PC-3 (cell line): ENCODE measurements at regions not wholly inside any gene's neighbourhood (a gene's known extent, or its start where the extent isn't known, plus 50 kb on each side); places are given as distances from the start of the nearest gene placed in this dataset.
"Not testable (repeated sequence)": the region's sequence is repeated elsewhere in the genome, so short reads cannot be mapped to it uniquely, and the experiment has no call there.

ENCODE experiments used
- ATAC-seq: fragments of 200-7000 bp; cut with Tn5 transposase; 2 replicates; pipeline ENCODE4 v1.9.1; 2020; ENCODE audit warnings: mild to moderate bottlenecking, moderate library complexity
- BruUV-seq: library from RNA; stranded (reverse); fragments of 400-500 nt; replicated peaks from 2 replicates; lab custom pipeline; 2021; lab: Mats Ljungman, UMichigan
- CTCF ChIA-PET: fragments of 300-600 bp; sonication (Branson Sonifier 250); formaldehyde crosslinking; loops from one replicate; lab custom pipeline; 2022; ENCODE audit warnings: antibody characterized with exemption; lab: Charles Lee
- POLR2A ChIA-PET: fragments of 300-600 bp; sonication (Branson Sonifier 250); formaldehyde crosslinking; loops from one replicate; lab custom pipeline; 2022; ENCODE audit warnings: antibody characterized with exemption; ENCODE audit not compliant: unreplicated experiment; lab: Charles Lee
- DNase-seq: peaks from one replicate; pipeline ENCODE4 v3.0.0-alpha.2; 2015
- H2AFZ ChIP-seq: fragments of 300-600 bp; sonication (generic); 2 replicates; pipeline ENCODE4 v1.6.0; 2016; ENCODE audit warnings: antibody characterized with exemption, low read length
- H3F3A ChIP-seq: fragments of 300-600 bp; sonication (generic); one replicate; pipeline ENCODE4 v1.6.0; 2017; ENCODE audit warnings: antibody characterized with exemption, low read length, control low read depth, mild to moderate bottlenecking; ENCODE audit not compliant: unreplicated experiment
- H3K27ac ChIP-seq: fragments of 300-600 bp; sonication (generic); 2 replicates; pipeline ENCODE4 v1.5.1; 2016; ENCODE audit warnings: mild to moderate bottlenecking, low read length
- H3K27me3 ChIP-seq: fragments of 300-600 bp; sonication (generic); 2 replicates; pipeline ENCODE4 v1.6.1; 2016; ENCODE audit warnings: low read length, mixed read lengths
- H3K36me3 ChIP-seq: fragments of 300-600 bp; sonication (generic); 2 replicates; pipeline ENCODE4 v1.6.1; 2016; ENCODE audit warnings: low read depth, mixed run types, low read length, mixed read lengths
- H3K4me1 ChIP-seq: fragments of 300-600 bp; sonication (generic); 2 replicates; pipeline ENCODE4 v1.5.1; 2016; ENCODE audit warnings: low read length; ENCODE audit not compliant: insufficient read depth
- H3K4me2 ChIP-seq: fragments of 300-600 bp; sonication (generic); 2 replicates; pipeline ENCODE4 v1.6.0; 2016; ENCODE audit warnings: low read length
- H3K4me3 ChIP-seq: fragments of 300-600 bp; sonication (generic); 2 replicates; pipeline ENCODE4 v1.5.1; 2016; ENCODE audit warnings: mild to moderate bottlenecking, low read length, mixed read lengths
- H3K79me2 ChIP-seq: fragments of 300-600 bp; sonication (generic); 2 replicates; pipeline ENCODE4 v1.6.1; 2017; ENCODE audit warnings: low read length, mixed read lengths
- H3K9ac ChIP-seq: fragments of 300-600 bp; sonication (generic); 2 replicates; pipeline ENCODE4 v1.6.0; 2016; ENCODE audit warnings: mild to moderate bottlenecking, low read length
- H3K9me2 ChIP-seq: fragments of 300-600 bp; sonication (generic); replicated peaks from 2 replicates; pipeline ENCODE4 v1.6.1; 2016; ENCODE audit warnings: mixed run types, low read length, mixed read lengths
- H3K9me3 ChIP-seq: fragments of 300-600 bp; sonication (generic); 2 replicates; pipeline ENCODE4 v1.6.1; 2016; ENCODE audit warnings: low read length, mixed read lengths
- H4K20me1 ChIP-seq: fragments of 300-600 bp; sonication (generic); 2 replicates; pipeline ENCODE4 v1.6.1; 2016; ENCODE audit warnings: low read length, mixed read lengths
- CTCF ChIP-seq: fragments of 300-600 bp; sonication (generic); conservative IDR thresholded peaks from 2 replicates; pipeline ENCODE4 v1.5.1; 2017; ENCODE audit warnings: antibody characterized with exemption, low read depth, mild to moderate bottlenecking, low read length
- EZH2 ChIP-seq: fragments of 300-600 bp; sonication (generic); IDR thresholded peaks from one replicate; pipeline ENCODE4 v1.6.1; 2017; ENCODE audit warnings: antibody characterized with exemption, mild to moderate bottlenecking, low read length; ENCODE audit not compliant: unreplicated experiment
- EZH2phosphoT487 ChIP-seq: fragments of 300-600 bp; sonication (generic); IDR thresholded peaks from 2 replicates; pipeline ENCODE4 v1.6.1; 2018; ENCODE audit warnings: mild to moderate bottlenecking, antibody characterized with exemption, low read length, borderline replicate concordance
- intact Hi-C: fragments of 100-400 bp; cut with micrococcal nuclease; formaldehyde crosslinking; loops from 2 replicates; pipeline ENCODE4 v1.9.0; 2023

GRCh38 chr2:224217962-224218347, 178.9 kb upstream of the SERPINE2 start:
- no peak overlapping the region for H3K27ac ChIP-seq
- no peak overlapping the region for H2AFZ ChIP-seq
- H4K20me1 ChIP-seq, result no peaks in the 10 kb centered on the region
- no peak for DNase-seq
- peaks cover 28% of the 10 kb centered on the region for H3K4me1 ChIP-seq
- intact Hi-C loops, result loop anchor here (5.0 kb wide), 1 partner anchor 36 kb away; no protein-coding TSS in a partner anchor
- H3K9me2 ChIP-seq, result no peaks in the 10 kb centered on the region
- POLR2A ChIA-PET, result no interaction called here
- no peak overlapping the region for H3K9ac ChIP-seq
- H3K4me2 ChIP-seq, result no peak overlapping the region
- H3K9me3 ChIP-seq, result no peaks in the 10 kb centered on the region
- no peaks in the 10 kb centered on the region for H3K36me3 ChIP-seq
- no peak for ATAC-seq
- H3K4me3 ChIP-seq, result no peak overlapping the region
- TF ChIP-seq EZH2phosphoT487 (no peak), CTCF (no peak), EZH2 (no peak)
- H3K27me3 ChIP-seq, result no peaks in the 10 kb centered on the region
- CTCF ChIA-PET, result no interaction called here
- H3K79me2 ChIP-seq, result no peaks in the 10 kb centered on the region
- H3F3A ChIP-seq, result no peaks in the 10 kb centered on the region
- no TSS peak for BruUV-seq

GRCh38 chr2:224217233-224217961, 178.3 kb upstream of the SERPINE2 start:
- Histone ChIP-seq H2AFZ (no peak overlapping the region), H3K4me2 (no peak overlapping the region), H3K4me3 (no peak overlapping the region), H3K79me2 (no peaks in the 10 kb centered on the region), H3K27me3 (no peaks in the 10 kb centered on the region), H3K4me1 (peaks cover 23% of the 10 kb centered on the region), H3K9ac (no peak overlapping the region), H3K36me3 (no peaks in the 10 kb centered on the region), H3F3A (no peaks in the 10 kb centered on the region), H3K27ac (no peak overlapping the region), H4K20me1 (no peaks in the 10 kb centered on the region), H3K9me3 (no peaks in the 10 kb centered on the region), H3K9me2 (no peaks in the 10 kb centered on the region)
- ATAC-seq, result no peak
- BruUV-seq, result no TSS peak
- intact Hi-C loops, result loop anchor here (5.0 kb wide), 1 partner anchor 35 kb away; no protein-coding TSS in a partner anchor
- DNase-seq, result no peak
- ChIA-PET CTCF (no interaction called here), POLR2A (no interaction called here)
- no peak for TF ChIP-seq EZH2phosphoT487
- TF ChIP-seq CTCF, result no peak
- no peak for TF ChIP-seq EZH2

DNA sequence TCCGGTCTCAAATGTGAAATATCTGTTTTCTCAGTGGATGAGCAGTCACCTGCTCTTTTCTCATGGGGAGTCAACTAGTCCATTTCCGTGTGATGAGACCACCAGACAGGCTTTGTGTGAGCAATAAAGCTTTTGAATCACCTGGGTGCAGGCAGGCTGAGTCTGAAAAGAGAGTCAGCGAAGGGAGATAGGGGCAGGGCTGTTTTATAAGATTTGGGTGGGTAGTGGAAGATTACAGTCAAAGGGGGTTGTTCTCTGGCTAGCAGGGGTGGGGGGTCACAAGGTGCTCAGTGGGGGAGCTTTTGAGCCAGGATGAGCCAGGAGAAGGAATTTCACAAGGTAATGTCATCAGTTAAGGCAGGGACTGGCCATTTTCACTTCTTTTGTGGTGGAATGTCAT, 176.5 kb upstream of the SERPINE2 start:
- DNase-seq, result not testable (repeated sequence)

More for the DNA sequence above, 176.5 kb upstream of the SERPINE2 start:
- H3K79me2 ChIP-seq, H4K20me1 ChIP-seq, POLR2A ChIA-PET, H3K9me2 ChIP-seq, H3K9me3 ChIP-seq, H3K4me1 ChIP-seq, H3F3A ChIP-seq, H3K4me2 ChIP-seq, H3K27ac ChIP-seq, H3K27me3 ChIP-seq, H3K36me3 ChIP-seq, H2AFZ ChIP-seq, H3K9ac ChIP-seq, BruUV-seq, ATAC-seq, CTCF ChIA-PET, H3K4me3 ChIP-seq: not testable (repeated sequence)
- intact Hi-C loops, result loop anchor here (5.0 kb wide), 1 partner anchor 33 kb away; no protein-coding TSS in a partner anchor
